T-helper 22 cell (primary cell): ENCODE measurements at regions not wholly inside any gene's neighbourhood (a gene's known extent, or its start where the extent isn't known, plus 50 kb on each side); places are given as distances from the start of the nearest gene placed in this dataset.

Source experiments
- DNase-seq: peaks from one replicate; pipeline ENCODE4 v3.0.0-alpha.2; 2020; ENCODE audit warnings: low read depth

DNA sequence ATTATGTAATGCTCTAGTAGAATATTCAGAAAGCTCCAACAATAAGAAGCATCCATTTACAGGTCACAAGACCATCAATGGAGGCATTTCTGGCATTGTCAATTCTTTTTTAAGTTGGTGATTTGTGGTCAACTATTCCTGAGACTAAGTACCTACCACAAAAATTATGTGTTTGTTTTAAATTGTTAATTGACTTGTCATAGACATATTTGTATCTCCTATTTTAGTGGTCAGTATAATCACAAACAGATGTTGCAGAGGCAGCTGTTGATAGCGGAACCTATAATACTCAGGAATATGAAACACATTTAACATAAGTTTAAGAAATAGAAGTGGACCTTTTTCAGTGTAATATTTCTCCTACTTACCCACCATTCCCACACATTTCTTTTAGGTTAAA lies 430.1 kb downstream of the CCDC85A start:
- DNase-seq: no peak

DNA sequence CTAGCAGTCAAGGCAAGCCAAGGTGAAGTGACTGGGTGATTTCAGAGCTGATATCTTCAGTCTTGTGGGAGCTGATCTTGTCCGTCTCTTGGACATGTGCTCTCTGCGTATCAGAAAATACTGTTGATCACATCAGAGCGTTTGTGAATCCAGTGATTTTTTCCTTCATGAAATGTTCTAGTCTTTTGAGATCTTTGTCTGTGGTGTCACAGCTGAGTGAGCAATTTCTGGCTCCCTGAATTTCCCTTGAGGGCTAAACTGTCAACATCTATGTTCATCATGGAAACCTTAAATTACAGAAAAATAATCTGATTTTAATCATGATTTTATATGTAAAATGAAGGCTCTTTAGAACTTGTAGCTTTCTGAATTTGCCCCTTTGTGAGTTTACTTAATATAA lies 432.0 kb downstream of the CCDC85A start:
- no peak for DNase-seq

DNA sequence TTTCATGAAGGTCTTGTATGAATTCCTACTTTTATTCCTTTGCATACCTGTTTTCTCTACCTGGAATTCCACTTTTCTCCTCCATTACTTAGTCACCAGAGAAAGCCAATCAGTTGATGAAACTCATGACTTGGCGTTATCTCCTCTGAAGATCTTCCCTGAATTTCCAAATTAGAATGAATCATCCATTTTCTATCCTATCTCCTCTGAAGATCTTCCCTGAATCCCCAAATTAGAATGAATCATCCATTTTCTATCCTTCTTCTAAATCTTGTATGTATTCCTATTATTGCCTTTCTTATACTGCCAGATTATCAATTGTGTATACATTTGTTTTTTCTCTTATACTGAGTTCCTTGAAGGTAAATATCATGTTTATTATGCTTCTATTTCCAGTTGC lies 440.4 kb downstream of the CCDC85A start:
- no peak for DNase-seq

DNA sequence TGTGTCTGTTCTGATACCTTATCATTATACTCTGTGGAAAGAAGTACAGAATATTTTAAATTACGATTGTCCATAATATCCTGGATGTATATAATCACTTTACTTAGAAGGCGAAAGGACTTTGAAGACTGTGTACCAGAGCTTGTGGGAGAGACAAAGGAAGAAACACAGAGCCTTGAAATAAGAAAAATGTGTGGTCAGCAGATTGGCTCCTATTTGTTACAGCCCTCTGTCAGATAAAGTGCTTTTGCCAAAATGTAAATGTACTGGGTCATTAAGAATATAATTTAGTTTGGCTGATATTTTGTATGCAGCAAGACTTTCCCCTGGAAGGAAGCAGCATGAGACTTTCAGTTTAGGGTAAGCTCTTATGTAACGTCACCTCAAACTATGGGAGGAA lies 443.1 kb downstream of the CCDC85A start:
- no peak for DNase-seq

DNA sequence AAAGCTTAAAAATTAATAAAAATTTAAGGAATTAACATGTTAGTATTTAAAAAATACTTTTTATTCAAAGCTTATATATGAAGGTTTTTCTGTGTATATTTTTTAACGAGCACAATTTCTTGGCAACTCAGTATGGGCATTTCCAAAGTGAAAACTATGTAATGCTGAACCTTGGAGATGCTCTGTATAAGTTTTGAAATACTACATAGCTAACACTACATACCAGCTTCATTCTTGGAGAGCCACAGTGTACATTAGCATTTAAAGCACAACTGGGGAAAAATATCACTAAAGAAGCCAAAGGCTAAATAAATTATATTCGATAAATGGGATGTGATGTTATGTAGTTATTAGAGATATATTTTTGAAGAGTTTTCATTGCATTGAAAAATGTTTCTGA lies 446.5 kb downstream of the CCDC85A start:
- DNase-seq: no peak

DNA sequence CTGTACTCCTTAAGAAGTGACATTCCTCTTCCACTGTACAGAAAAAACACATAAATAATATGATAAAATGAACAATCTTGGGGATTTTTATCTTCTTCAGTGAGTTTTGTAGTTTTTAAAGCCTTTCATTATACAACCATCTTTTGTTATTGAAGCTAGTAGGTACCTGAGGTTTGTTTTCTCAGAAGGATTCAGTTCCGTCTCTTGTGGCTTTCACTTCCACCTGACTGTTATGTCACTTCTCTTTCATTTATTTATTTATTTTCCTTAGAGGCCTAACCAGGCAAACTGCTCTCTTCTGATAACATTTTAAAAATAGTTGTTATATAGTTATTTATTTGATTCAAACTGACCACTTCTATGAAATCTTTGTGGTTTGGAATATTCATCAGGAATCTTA lies 464.2 kb downstream of the CCDC85A start:
- no peak for DNase-seq

DNA sequence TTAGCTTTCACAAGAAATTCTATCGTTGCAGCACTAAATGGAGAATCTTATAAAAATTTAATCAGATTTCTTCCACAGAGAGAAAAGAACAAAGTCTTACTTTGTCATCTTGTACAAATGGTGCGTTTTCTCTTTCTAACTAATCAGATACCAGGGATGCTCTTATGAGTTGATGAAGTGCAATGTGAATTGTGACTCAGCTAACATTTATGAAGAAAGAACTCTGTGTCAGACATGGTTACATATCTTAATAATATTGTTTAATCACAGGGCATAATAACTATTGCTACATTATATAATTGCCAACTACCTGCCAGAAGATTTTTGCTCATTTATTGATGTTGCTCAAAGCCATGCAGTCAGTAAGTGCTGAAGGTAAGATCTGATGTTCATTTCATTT lies 465.0 kb downstream of the CCDC85A start:
- no peak for DNase-seq

DNA sequence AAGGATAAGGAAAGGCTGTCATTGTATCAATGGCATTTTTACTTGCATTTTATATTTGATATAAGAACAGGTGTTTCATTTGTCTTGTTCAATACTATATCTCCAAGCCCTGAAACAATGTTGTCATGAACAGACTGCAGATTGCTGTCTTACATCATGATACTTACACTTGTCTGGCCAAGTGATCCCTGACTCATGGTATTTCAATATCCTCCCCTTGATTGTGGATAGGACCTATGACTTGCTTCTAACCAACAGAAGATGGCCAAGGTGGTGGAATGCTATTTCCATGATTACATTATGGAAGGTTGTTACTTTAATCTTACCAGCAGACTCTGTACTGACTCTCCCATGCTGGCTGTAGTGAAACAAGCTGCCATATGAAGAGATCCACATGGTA lies 471.1 kb downstream of the CCDC85A start:
- DNase-seq: no peak

DNA sequence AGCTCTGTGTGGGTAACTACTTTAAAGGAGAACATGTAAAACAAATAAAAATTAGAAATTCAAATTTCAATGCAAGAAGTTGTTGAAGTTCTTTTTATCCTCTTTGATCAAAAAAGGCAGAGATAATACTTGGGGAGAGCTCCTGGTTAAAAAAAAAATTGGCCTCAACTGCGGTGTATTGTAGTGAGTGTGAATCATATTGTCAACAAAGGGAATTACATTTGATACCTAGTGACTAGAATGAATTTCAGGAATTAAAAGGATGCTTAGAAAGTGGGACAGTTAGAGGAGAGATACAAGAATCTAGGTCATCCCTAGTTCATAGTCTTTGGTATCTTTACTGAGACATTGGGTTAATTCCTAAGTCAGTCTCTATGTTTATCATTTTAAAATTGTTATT lies 473.0 kb downstream of the CCDC85A start:
- DNase-seq: no peak

DNA sequence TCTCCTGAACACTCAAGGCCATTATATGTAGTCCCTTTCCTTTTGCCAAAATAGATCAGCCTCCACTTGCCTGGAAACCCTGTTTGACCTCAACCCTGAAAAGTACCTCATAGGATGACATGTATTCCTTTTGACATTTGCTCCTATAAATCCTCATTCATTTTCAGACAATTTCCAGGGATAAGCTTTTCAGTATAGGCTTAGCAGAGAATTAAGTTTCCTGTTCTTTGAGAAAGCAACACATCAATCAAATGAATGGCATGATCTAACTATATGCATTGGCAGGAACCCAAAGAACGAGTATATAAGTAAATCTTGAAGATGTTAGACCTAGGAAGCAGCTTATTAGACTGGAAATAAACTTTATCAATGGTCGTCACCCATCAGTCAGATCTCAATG lies 483.0 kb downstream of the CCDC85A start:
- no peak for DNase-seq

DNA sequence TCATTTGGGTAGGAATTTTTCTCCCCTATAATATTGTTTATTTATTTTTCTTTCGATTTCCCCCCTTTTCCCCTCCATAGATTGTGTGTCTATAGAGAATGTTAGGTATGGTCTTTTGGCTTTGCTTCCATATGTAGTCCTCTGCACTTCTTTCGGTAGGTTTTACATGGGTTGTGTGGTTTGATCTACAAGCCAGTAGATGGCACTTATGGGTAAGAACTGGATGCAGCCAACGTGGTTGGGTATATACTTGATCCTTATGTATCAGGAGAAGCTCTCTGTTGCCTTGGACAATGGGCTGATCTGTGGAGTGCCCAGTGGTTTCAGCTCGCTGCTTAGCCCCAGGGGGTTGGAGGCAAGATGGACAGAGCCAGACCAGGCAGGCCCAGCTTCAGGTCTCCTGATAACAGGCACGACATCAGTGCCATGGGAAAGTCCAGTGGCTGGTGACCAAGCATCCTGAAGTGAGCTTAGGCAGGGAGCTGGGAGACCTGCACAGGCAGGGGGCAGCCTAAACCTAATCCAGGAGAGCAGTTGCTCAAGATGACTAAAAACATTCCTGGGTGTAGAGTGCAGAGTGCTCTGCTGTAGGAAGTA lies 488.3 kb downstream of the CCDC85A start:
- no peak for DNase-seq

DNA sequence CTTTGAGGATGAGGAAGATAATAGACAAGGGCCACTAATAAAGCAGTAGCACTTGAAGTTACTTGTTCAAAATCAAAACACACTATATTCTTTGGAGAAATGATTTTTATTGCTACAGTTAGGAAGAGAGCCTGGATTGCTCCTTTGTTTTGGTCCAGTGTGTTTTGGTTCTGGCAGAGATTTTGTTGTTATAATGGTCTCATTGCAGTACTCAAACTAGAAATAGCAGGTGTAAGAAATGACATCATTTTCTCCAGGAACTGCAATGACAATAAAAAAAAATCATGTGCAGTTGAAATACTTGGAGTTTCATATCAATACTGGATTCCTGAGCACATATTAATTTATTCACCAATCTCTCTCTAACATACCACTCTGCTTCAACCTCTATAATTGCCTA lies 490.3 kb downstream of the CCDC85A start:
- no peak for DNase-seq

DNA sequence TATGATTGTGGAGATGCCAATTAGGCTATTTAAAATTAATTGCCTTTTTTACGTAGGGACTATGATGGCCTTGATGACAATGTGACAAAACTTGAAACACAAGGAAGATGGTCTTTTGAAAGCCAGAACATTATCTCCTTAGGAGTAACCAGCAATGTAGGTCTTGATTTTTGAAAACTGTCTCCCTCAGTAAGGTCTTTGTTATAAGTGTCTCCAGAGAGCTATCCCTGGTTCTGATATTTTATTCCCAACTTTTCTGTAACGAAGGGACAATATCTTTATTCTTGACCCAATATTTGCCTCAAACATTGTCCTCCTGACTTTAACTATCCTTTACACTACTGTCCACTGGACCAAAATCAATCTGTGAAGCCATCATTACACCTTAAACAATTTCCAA lies 493.2 kb downstream of the CCDC85A start:
- DNase-seq: no peak

DNA sequence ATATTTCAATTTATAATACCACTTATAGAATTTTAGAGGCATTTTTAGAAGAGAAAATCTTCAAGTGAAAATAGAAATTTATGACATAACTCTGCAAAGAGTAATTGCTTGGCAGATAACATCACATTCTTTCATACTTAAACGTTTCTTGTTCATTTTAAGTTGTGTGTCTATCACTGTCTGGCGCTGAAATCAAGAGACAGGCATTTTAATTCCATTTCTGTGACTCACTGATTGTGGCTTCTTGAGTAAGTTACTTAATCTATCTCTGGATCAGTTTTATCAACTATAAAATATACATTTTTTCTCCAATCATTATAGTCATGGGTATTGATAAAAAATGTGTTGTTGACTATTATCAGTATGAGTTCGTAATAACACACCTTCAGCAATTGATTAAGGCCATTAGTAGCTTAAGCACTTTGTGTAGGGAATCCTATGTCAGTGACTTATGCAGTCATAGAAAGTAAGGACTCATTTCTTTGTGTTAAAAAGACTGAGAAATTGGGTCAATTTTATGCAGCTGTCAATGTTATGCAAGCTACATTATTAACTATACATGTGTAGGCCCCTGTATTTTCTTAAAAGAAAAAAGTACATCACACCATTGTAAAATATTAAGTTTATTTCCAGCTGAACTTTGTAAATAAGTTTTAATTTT lies 497.3 kb downstream of the CCDC85A start:
- DNase-seq: no peak

DNA sequence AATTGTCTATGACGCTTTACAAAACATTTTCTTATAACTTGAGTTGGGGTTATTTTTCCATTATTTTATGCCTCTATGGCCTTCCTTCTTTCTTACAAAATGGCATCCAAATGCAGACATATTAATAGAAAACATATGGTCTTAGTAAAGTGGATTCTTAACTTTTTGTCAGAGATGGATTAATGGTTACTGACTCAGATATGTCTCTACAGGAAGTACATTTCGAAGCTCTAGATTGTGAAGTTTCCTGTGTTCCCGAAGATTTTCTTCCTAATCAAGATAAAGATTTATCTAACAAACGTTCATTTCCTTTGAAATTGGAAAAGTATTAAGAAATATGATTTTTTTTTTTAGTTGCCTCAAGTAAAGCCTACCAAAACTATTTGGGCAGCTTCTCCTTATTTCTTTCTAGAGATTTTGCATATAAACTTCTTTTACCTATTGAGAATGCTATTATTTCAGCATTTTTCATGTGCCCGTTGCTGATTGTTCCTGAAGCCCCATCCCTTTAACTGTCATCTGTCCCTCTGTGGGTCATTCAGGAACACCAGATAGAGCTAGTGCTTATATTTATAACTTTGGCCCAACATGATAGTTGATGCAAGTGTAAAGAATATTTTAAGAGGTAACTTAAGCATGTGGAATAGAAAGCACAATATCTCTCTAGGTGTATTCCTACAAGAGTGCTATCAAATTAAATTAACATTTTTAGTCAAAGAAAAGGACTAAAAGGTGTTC lies 498.0 kb downstream of the CCDC85A start:
- DNase-seq: no peak

DNA sequence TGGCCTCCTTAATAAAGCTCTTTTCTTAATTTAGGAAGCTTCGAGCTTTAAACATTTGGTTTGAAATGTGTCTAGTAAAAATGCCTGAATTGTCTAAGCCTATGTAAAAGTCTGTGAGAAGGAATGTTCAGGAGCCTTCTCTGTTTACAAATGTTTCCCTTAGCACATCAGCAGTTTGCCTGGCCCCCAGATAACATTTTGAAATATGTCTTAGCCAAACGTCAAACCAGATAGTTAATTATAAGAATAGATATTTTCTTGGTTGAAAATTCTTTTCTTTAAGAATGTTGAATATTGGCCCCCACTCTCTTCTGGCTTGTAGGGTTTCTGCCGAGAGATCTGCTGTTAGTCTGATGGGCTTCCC lies 498.6 kb downstream of the CCDC85A start:
- no peak for DNase-seq

DNA sequence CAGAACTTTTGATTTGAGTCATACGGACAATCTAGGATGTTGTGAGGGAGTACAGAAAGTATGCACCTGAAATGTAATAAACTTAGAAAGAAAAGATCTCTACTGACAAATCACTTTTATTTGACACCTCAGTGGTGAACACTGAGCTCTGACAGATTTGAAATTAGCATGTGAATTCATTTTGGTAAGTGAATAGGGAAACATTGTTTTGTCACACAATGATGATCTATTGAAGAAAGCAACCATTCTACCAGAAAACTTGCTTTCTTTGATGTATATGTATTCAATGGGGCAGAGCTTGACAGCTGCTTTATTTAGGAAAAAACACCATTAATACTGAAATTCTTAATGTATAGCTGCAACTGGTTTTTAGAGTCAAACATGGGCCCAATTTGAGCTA lies 500.5 kb downstream of the CCDC85A start:
- DNase-seq: no peak

DNA sequence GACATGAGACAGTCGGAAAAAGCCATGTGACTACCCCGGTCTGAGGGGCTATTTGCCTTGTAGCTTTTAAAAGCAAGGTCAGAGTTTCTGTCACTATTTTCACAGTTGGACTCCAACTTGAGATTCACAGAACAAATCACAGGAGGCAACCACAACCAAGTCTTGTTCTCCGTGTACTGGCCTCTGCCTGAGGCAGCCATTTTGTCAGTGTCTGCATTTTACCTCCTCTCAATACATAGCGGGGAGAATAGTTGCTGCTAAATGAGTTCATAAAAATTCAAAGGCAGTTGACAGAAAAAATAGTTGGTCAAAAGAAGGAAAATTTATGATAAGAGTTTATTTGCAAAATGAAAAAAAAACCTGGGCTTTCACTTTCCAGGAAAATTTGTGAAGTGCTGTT lies 501.4 kb downstream of the CCDC85A start:
- no peak for DNase-seq

DNA sequence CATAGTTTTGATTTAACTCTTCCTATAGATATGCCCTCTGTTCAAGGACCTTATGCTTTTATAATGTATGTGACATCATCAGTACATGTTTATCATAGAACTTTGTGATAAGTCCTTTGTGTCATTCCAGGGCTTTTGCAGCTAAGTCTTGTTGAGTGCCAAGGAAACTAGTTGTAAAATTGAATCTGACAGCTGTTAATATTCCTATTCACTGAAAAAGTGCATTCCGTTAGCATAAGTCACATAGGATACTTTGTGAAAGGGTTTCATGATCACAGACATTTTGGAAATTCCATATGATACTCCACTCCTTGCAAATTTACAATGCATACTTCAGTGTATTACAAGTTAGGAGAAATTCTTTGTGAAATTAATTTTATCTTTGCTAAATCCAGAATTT lies 503.4 kb downstream of the CCDC85A start:
- no peak for DNase-seq

DNA sequence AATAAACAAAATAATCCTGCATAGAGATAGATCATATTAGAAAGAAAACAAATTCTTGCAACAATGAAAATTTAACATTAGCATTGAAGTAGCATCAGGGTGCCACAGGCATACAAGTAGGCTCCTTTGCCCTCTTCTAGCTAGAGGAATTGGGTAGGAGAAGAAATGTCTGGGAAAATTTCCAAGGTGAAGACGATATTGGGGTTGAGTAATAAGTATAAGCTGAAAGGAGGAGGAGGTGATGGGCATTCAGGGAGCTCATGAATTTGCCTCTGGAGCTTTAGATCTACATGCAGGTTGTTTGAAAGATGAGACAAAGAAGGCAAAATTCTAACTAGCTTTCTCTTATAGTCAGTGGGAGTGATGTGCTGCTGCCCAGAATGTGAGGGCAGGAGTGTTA lies 504.9 kb downstream of the CCDC85A start:
- DNase-seq: no peak

DNA sequence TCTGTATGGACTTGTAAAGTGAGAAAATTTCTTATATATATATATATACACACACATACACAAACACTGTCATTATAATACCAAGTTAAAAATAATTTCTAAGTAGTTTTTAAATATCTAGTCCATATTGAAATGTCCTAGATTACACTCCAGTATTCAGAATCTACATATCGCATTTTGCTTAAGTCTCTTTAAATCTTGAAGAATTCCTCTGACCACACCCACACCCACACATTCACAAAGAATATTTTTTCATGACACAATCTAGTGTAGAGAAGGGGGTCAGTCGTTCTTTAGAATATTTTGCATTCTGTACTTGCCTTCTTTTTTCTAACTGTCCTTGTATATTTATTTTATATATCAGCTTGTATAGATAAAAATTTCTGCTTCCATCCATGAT lies 509.7 kb downstream of the CCDC85A start:
- DNase-seq: no peak

DNA sequence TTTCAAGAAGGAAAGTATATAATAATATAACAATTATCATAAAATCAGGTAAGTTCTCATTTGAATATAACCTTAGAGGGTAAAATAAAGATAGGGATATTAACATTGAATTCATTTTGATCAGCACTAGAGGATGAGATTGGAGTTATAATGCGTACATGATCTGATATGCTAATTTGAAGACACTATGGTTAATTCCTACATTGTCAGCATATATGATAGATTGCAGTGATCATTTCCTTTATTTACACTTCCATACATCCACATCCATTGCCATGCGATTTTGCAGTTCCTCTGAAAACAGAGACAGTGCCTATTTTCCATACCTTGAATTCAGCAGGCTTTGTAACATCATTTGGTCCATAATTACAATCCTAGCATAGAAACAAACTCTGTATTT lies 519.2 kb downstream of the CCDC85A start:
- DNase-seq: no peak

DNA sequence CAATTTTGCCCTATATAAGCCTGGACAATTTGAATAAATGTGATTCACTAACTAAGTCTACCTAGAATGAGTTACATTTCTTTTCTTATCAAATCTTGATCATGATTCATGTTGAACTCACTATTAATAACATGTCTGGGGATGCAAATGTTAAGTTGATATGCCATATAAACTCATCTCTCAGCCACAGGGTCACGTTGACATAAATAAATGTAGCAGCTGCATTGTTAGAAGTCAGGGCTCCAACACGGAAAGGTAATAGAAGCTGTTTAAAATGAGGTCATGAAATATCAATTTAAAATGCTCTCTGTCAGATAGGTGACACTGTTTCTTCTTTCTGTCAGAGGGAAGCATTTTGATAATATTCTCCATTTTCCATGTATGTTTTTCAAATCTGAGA lies 521.9 kb downstream of the CCDC85A start:
- no peak for DNase-seq

DNA sequence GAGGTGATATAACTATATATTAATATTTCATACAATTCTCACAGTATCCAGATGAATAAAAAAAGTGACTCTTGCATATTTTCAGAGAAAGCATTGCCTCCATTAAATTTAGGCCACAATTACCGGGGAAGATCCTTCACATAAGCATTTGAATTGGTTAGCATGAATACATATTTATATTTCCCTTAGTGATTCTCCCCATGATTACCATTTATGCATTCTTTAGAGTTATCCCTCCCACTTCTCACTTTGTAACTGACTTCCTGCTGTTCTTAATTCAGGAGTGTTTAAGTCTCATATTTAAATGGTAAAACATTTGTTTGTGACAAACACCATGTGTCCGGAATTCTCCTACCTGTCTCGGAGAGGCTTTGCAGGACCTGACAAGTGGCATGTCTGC lies 523.4 kb downstream of the CCDC85A start:
- DNase-seq: no peak
